DMS114 treated with DMSO at 0.1 percent for 48 hours (cell line): ENCODE measurements at regions not wholly inside any gene's neighbourhood (a gene's known extent, or its start where the extent isn't known, plus 50 kb on each side); places are given as distances from the start of the nearest gene placed in this dataset.
"Not testable (repeated sequence)": the region's sequence is repeated elsewhere in the genome, so short reads cannot be mapped to it uniquely, and the experiment has no call there.

ENCODE experiments used
- DNase-seq: peaks from one replicate; lab custom pipeline; 2025; ENCODE audit not compliant: unreplicated experiment; lab: John Stamatoyannopoulos, UW

- DNase-seq = no peak
Measured at GRCh38 chr4:59583845-59584568, 1616.1 kb upstream of the ADGRL3 start.

GRCh38 chr4:59597536-59598329 is 1602.4 kb upstream of the ADGRL3 start:
- no peak for DNase-seq

- no peak for DNase-seq
Measured at GRCh38 chr4:59598330-59598618, 1601.9 kb upstream of the ADGRL3 start.

GRCh38 chr4:59608466-59608865 is 1591.7 kb upstream of the ADGRL3 start:
- no peak for DNase-seq

- no peak for DNase-seq
Measured at GRCh38 chr4:59612235-59612634, 1587.9 kb upstream of the ADGRL3 start.

GRCh38 chr4:59615316-59615715 is 1584.8 kb upstream of the ADGRL3 start:
- no peak for DNase-seq

- DNase-seq = no peak
Measured at GRCh38 chr4:59629348-59629747, 1570.8 kb upstream of the ADGRL3 start.

GRCh38 chr4:59630235-59630634 is 1569.9 kb upstream of the ADGRL3 start:
- no peak for DNase-seq

GRCh38 chr4:59630922-59631321 is 1569.2 kb upstream of the ADGRL3 start:
- no peak for DNase-seq

- DNase-seq = no peak
Measured at GRCh38 chr4:59637596-59637995, 1562.5 kb upstream of the ADGRL3 start.

- DNase-seq = no peak
Measured at GRCh38 chr4:59643682-59644081, 1556.4 kb upstream of the ADGRL3 start.

- no peak for DNase-seq
Measured at GRCh38 chr4:59644765-59645164, 1555.4 kb upstream of the ADGRL3 start.

- DNase-seq = no peak
Measured at GRCh38 chr4:59646082-59646481, 1554.0 kb upstream of the ADGRL3 start.

- no peak for DNase-seq
Measured at GRCh38 chr4:59647011-59647410, 1553.1 kb upstream of the ADGRL3 start.

GRCh38 chr4:59647500-59647899 is 1552.6 kb upstream of the ADGRL3 start:
- no peak for DNase-seq

- DNase-seq = no peak
Measured at GRCh38 chr4:59650861-59651260, 1549.3 kb upstream of the ADGRL3 start.

- no peak for DNase-seq
Measured at GRCh38 chr4:59655996-59656395, 1544.1 kb upstream of the ADGRL3 start.

- no peak for DNase-seq
Measured at GRCh38 chr4:59664771-59665170, 1535.4 kb upstream of the ADGRL3 start.

- no peak for DNase-seq
Measured at GRCh38 chr4:59666645-59667044, 1533.5 kb upstream of the ADGRL3 start.

GRCh38 chr4:59671037-59671436 is 1529.1 kb upstream of the ADGRL3 start:
- DNase-seq = no peak

GRCh38 chr4:59676389-59676788 is 1523.7 kb upstream of the ADGRL3 start:
- no peak for DNase-seq

GRCh38 chr4:59676992-59677391 is 1523.1 kb upstream of the ADGRL3 start:
- DNase-seq = not testable (repeated sequence)

GRCh38 chr4:59685626-59686025 is 1514.5 kb upstream of the ADGRL3 start:
- DNase-seq = no peak
